Suprapubic skin (tissue), 4 donors: ENCODE measurements at regions not wholly inside any gene's neighbourhood (a gene's known extent, or its start where the extent isn't known, plus 50 kb on each side); places are given as distances from the start of the nearest gene placed in this dataset.

Experiments
- POLR2A ChIP-seq, 2 donors: fragments of 450-650 bp; IDR thresholded peaks; one replicate each; pipeline ENCODE4 v1.6.1; 2017; ENCODE audit warnings: antibody characterized with exemption in 2 of 2, mild to moderate bottlenecking in 2 of 2, moderate library complexity in 2 of 2
- POLR2AphosphoS5 ChIP-seq, 3 donors: sonication (generic); formaldehyde crosslinking; IDR thresholded peaks; one replicate each; pipeline ENCODE4 v1.6.1; 2017; ENCODE audit warnings: antibody characterized with exemption in 3 of 3
- TF ChIP-seq, protein P1 (sequence below), 2 donors: fragments of 200-600 bp in 1 of 2; fragments of 450-650 bp in 1 of 2; sonication (generic) in 1 of 2; IDR thresholded peaks; one replicate each; pipeline ENCODE4 v1.5.1; 2016 to 2019; ENCODE audit warnings: antibody characterized with exemption in 2 of 2, mild to moderate bottlenecking in 1 of 2, moderate library complexity in 1 of 2

GRCh38 chr12:70154960-70155589 lies 88.2 kb upstream of the CNOT2 start:
- TF ChIP-seq, protein P1, sequence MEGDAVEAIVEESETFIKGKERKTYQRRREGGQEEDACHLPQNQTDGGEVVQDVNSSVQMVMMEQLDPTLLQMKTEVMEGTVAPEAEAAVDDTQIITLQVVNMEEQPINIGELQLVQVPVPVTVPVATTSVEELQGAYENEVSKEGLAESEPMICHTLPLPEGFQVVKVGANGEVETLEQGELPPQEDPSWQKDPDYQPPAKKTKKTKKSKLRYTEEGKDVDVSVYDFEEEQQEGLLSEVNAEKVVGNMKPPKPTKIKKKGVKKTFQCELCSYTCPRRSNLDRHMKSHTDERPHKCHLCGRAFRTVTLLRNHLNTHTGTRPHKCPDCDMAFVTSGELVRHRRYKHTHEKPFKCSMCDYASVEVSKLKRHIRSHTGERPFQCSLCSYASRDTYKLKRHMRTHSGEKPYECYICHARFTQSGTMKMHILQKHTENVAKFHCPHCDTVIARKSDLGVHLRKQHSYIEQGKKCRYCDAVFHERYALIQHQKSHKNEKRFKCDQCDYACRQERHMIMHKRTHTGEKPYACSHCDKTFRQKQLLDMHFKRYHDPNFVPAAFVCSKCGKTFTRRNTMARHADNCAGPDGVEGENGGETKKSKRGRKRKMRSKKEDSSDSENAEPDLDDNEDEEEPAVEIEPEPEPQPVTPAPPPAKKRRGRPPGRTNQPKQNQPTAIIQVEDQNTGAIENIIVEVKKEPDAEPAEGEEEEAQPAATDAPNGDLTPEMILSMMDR (IDR thresholded peaks at IDR 0.05) = no peak
- TF ChIP-seq POLR2AphosphoS5 (IDR thresholded peaks at IDR 0.05) = no peak
- TF ChIP-seq POLR2A (IDR thresholded peaks at IDR 0.05) = no peak
